ENCODE measurements at regions not wholly inside any gene's neighbourhood (a gene's known extent, or its start where the extent isn't known, plus 50 kb on each side); places are given as distances from the start of the nearest gene placed in this dataset.

- no peaks in the 10 kb centered on the region for H3K79me2 ChIP-seq (ENCODE audit: insufficient read depth, low read depth, low read length)
- no peaks in the 10 kb centered on the region for H3K36me3 ChIP-seq (ENCODE audit: insufficient read depth, low read length)
- H3K4me1 ChIP-seq (ENCODE audit: insufficient read depth, low read length, poor library complexity, severe bottlenecking), result no peaks in the 10 kb centered on the region
- no peak overlapping the region for H3K27ac ChIP-seq (ENCODE audit: low read depth, low read length, poor library complexity, severe bottlenecking)
- H4K20me1 ChIP-seq (ENCODE audit: insufficient read depth, low read length), result no peaks in the 10 kb centered on the region
- H3K4me2 ChIP-seq (ENCODE audit: low read length), result no peak overlapping the region
- no peaks in the 10 kb centered on the region for H3K9me2 ChIP-seq (ENCODE audit: insufficient read depth, low read length)
- POLR2A ChIA-PET, result no interaction called here
- intact Hi-C loops (cut with micrococcal nuclease; ENCODE audit: unreplicated experiment), result no loop called here
- no peaks in the 10 kb centered on the region for H3K9me3 ChIP-seq (ENCODE audit: low read length)
- no TSS peak for BruUV-seq (replicated peaks)
- no peak for DNase-seq (ENCODE audit: low spot score)
- no peak overlapping the region for H3K4me3 ChIP-seq (ENCODE audit: low read depth, low read length, poor library complexity, severe bottlenecking)
- no peak for TF ChIP-seq CTCF (conservative IDR thresholded peaks at IDR 0.05; ENCODE audit: low read length)
- TF ChIP-seq EZH2phosphoT487 (IDR thresholded peaks at IDR 0.05; ENCODE audit: borderline replicate concordance, low read depth, low read length), result no peak
- no peak overlapping the region for H2AFZ ChIP-seq (ENCODE audit: low read length)
- CTCF ChIA-PET (ENCODE audit: unreplicated experiment), result no interaction called here
Observed at GRCh38 chr1:218498056-218498938, 153.2 kb downstream of the TGFB2 start.

DNA sequence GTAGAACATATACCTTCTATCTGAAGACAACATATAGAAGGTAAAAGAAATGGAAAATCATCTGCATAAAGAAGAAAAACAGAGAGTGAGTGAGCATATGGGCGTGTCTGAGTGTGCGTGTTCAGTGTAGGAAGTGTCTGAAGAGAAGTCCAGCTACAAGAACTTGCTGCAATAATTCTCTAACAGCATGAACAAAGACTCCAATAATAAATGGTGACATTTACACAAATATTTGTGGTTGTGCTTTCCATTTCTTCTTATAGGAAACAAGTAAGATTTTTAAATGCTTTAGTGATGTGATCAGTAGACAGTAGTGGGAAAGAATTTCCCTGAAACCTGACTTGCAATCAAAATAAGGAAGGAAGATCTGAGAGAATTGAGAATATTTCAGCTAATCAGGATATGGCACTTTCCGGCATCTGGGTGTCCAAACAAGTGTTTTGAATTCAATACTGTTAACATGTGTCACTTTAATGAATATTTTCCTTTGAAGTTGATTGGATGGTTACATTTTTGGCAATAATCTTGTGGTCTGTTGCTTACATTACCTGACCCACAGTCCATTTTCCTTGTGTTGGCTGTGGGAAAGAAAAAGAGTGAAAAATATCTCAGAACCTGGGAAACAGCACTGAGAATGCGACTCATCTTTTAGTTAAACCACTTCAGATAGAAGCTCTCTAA is 154.0 kb downstream of the TGFB2 start:
- intact Hi-C loops (cut with micrococcal nuclease; ENCODE audit: unreplicated experiment), result no loop called here
- no peak for DNase-seq (ENCODE audit: low spot score)
- TF ChIP-seq CTCF (conservative IDR thresholded peaks at IDR 0.05; ENCODE audit: low read length) (no peak), EZH2phosphoT487 (IDR thresholded peaks at IDR 0.05; ENCODE audit: borderline replicate concordance, low read depth, low read length) (no peak)
- Histone ChIP-seq H3K4me1 (ENCODE audit: insufficient read depth, low read length, poor library complexity, severe bottlenecking) (no peaks in the 10 kb centered on the region), H3K9me2 (ENCODE audit: insufficient read depth, low read length) (no peaks in the 10 kb centered on the region), H3K4me3 (ENCODE audit: low read depth, low read length, poor library complexity, severe bottlenecking) (no peak overlapping the region), H3K27ac (ENCODE audit: low read depth, low read length, poor library complexity, severe bottlenecking) (no peak overlapping the region), H3K36me3 (ENCODE audit: insufficient read depth, low read length) (no peaks in the 10 kb centered on the region), H3K9me3 (ENCODE audit: low read length) (no peaks in the 10 kb centered on the region), H2AFZ (ENCODE audit: low read length) (no peak overlapping the region), H3K4me2 (ENCODE audit: low read length) (no peak overlapping the region), H4K20me1 (ENCODE audit: insufficient read depth, low read length) (no peaks in the 10 kb centered on the region), H3K79me2 (ENCODE audit: insufficient read depth, low read depth, low read length) (no peaks in the 10 kb centered on the region)
- ChIA-PET POLR2A (no interaction called here), CTCF (ENCODE audit: unreplicated experiment) (no interaction called here)
- no TSS peak for BruUV-seq (replicated peaks)

DNA sequence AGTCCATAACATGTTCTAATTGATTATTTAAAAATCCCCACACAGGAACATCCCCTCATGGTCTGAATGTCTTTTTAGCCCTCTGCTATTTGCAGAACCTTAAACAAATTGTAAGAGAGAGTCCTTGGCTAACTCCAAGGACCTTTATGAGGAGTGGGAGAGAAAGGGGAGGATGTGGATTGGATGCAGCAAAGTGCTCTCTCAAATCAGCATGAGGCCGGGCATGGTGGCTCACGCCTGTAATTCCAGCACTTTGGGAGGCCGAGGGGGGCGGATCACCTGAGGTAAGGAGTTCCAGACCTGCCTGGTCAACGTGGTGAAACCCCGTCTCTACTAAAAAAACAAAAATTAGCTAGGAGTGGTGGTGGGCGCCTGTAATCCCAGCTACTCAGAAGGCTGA is 154.8 kb downstream of the TGFB2 start:
- Histone ChIP-seq H2AFZ (ENCODE audit: low read length) (no peak overlapping the region), H3K9me2 (ENCODE audit: insufficient read depth, low read length) (no peaks in the 10 kb centered on the region), H4K20me1 (ENCODE audit: insufficient read depth, low read length) (no peaks in the 10 kb centered on the region), H3K79me2 (ENCODE audit: insufficient read depth, low read depth, low read length) (no peaks in the 10 kb centered on the region), H3K4me1 (ENCODE audit: insufficient read depth, low read length, poor library complexity, severe bottlenecking) (no peaks in the 10 kb centered on the region), H3K36me3 (ENCODE audit: insufficient read depth, low read length) (no peaks in the 10 kb centered on the region), H3K4me3 (ENCODE audit: low read depth, low read length, poor library complexity, severe bottlenecking) (no peak overlapping the region), H3K27ac (ENCODE audit: low read depth, low read length, poor library complexity, severe bottlenecking) (no peak overlapping the region), H3K4me2 (ENCODE audit: low read length) (no peak overlapping the region), H3K9me3 (ENCODE audit: low read length) (no peaks in the 10 kb centered on the region)
- no TSS peak for BruUV-seq (replicated peaks)
- ChIA-PET POLR2A (no interaction called here), CTCF (ENCODE audit: unreplicated experiment) (no interaction called here)
- intact Hi-C loops (cut with micrococcal nuclease; ENCODE audit: unreplicated experiment), result no loop called here
- TF ChIP-seq CTCF (conservative IDR thresholded peaks at IDR 0.05; ENCODE audit: low read length), result no peak
- no peak for TF ChIP-seq EZH2phosphoT487 (IDR thresholded peaks at IDR 0.05; ENCODE audit: borderline replicate concordance, low read depth, low read length)
- DNase-seq (ENCODE audit: low spot score), result no peak

All from OCI-LY7 (cell line).